GM19035 (cell line): ENCODE measurements at regions not wholly inside any gene's neighbourhood (a gene's known extent, or its start where the extent isn't known, plus 50 kb on each side); places are given as distances from the start of the nearest gene placed in this dataset.

Experiments used
- ATAC-seq: cut with Tn5 transposase; IDR thresholded peaks from one replicate; pipeline ENCODE4 v1.9.1; 2021; ENCODE audit not compliant: unreplicated experiment

DNA sequence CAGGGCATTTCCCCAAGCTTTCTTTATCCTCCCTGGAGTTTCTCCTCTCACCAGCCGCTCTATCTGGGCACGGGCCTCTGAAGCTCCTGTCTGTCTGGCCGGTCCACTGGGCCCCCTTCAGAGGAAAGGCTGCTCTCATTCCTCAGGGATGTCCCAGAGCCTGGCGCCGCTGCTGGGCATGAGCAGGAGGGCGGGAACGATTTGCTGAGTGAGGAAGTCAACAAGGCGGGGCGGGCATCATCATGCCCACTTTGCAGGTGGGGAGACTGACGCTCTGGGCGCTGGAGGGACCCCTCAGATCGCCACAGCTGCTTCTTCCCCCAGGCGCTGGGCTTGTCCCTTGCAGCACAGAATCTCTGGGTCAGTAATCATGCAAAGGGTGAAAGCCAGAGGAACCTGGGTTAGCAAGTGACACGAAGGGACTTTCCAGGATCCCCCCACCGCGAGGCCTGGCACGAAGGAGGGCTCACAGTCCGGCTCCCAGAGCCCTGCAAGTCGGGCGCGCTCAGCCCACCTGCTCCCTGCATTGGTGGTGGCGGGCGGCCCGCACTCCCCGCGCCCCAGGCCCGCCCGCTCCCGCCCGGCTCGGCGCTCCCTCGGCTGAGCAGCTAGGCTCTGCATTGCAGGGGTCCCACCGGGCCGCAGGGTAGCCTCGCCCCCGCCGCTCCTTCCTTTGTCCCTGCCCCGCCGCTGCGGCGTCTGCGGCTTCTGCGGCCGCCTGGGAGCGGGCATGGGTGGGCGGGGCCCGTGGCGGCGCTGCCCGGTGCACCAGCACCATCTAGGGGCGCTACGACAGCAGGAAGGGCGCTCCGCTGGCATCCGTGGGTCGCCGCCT lies 157.8 kb downstream of the CYRIA start:
- no peak for ATAC-seq

GRCh38 chr2:16506366-16506765 lies 159.3 kb downstream of the CYRIA start:
- ATAC-seq: no peak

DNA sequence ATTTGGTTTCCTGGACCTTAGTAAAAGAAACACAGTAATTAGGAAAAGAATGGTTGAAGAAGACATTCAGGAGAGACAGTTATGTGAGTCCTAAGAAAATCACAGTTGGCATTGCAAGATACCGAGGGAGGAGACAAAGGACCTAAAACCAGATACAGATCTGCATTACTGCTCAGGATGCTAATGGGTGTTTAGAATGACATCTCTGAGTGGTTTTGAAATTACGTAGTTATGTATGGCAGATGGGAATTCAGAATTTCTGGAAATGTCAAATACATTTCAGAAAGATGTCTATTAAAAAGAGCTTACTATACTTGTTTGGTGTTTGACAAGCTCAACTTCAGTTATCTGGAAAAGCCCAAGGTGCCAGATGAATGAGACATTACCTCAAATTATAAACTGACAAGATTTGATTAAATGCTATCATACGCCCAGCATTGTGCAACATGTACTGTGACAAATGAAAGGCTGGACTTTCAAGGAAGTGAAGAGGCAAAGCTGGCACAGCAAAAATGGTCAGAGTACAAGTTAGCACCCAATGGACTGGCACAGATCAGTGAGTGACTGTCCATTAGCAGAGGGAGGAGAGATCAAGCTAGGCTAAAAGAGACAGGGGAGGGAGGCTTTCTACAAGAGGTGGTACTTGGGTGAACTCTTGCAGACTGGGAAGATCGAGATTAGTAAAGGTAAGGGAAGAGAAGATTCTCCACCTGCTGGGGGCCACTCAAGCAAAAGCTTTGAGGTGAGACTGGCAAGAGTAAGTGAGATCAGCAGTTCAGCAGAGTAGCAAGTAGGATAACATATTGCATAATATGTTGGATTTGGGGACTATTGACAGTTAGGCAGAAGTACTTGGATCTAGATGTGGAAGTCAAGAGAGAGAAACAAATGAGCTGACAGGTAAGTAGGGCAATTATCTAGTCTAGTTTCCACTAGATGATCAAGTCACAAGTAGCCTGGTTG lies 168.9 kb downstream of the CYRIA start:
- ATAC-seq: no peak

- ATAC-seq: no peak
Measured at GRCh38 chr2:16495509-16496208, 170.0 kb downstream of the CYRIA start.

GRCh38 chr2:16494836-16495508 lies 170.7 kb downstream of the CYRIA start:
- no peak for ATAC-seq

DNA sequence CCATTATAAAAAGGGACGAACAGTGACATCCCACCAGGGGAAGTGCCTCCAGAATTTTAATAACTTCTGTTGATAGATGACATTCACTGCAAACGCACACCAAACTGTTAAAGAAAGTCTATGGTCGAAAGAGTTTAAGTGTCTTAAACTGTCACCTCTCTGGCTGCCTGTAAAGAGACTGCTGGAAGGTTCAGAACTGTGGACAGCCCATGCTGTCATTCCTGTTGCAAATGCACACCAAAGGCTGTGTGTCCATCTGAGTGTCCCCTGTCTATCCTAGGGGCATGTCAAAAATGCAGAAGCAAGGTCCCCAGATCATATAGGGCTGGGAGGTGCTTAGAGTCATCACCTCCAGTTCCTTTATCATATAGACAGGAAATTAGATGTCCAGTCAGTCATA lies 171.8 kb downstream of the CYRIA start:
- no peak for ATAC-seq

DNA sequence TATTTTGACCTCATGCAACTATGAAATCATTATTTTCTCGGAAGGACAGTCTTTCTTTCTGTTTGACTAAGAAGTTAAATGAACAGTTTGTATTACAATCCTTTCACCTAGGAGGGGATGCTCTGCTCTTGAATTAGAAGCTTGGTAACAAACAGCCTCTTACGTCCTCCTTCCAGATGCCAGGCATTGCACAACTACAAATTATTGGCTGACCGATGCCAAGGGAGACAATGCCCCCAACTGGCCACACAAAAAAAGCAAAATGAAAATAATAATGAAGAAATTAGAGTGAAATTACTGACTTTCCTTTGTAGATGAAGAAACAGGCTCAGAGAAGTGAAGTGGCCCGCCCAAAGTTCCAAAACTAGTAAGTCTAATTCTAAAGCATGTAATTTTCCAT lies 177.9 kb downstream of the CYRIA start:
- ATAC-seq: no peak

DNA sequence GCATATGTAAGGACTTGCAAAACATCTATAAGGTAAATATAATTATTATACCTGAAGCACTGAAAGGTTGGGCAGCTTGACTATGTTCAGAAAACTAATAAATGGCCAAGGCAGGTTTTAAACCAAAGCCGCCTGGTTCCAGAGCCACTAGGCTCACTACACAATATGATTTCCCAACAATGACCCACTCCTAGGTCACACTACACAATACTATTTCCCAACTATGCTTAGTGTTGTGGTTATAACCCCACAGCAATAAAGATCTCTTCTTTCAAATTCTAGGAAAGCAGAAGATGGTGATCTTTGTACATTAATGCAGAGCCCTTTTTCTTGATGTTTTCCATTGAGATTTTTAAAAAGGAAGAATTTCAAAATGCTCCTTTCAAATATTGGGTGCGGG lies 180.4 kb downstream of the CYRIA start:
- ATAC-seq: no peak

- ATAC-seq: no peak
Measured at GRCh38 chr2:16482460-16482859, 183.2 kb downstream of the CYRIA start.

- no peak for ATAC-seq
Measured at GRCh38 chr2:16481351-16481750, 184.3 kb downstream of the CYRIA start.

GRCh38 chr2:16479721-16480120 lies 185.9 kb downstream of the CYRIA start:
- no peak for ATAC-seq

- no peak for ATAC-seq
Measured at GRCh38 chr2:16478434-16479210, 187.0 kb downstream of the CYRIA start.

DNA sequence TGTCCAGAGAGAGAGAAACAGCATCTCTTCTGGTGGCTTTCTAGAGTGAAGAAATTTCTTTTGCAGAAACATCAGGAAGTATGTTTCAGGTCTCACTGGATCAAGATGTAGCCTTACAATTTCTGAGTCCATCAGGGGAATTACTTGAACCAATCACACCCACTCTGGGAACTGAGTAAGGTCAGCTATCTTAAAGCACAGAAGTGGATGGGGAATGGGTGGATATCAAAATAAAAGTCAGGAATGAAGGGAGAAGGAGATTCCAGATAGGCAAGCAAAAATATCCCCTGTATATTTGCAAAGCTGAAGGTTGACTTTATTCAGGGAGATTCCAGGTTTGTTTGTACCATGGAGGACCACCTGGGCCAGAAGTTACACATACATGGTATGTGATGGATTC lies 188.0 kb downstream of the CYRIA start:
- ATAC-seq: no peak

- ATAC-seq: no peak
Measured at GRCh38 chr2:16476866-16477265, 188.8 kb downstream of the CYRIA start.

- no peak for ATAC-seq
Measured at GRCh38 chr2:16475986-16476567, 189.6 kb downstream of the CYRIA start.

DNA sequence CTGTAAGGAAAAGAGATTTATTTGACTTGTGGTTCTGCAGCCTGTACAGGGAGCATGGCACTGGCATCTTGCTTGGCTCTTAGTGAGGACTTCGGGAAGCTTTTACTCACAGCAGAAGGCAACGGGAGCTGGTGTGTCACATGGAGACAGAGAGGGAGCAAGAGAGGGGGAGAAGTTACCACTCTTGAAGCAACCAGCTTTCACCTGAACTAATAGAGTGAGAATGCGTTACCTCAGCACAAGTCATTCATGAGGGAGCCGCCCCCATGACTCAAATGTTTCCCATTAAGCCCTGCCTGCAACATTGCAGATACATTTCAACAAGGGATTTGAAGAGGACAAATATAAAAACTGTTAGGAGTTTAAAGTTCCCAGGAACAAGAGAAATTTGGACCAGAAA lies 190.0 kb downstream of the CYRIA start:
- ATAC-seq: no peak

DNA sequence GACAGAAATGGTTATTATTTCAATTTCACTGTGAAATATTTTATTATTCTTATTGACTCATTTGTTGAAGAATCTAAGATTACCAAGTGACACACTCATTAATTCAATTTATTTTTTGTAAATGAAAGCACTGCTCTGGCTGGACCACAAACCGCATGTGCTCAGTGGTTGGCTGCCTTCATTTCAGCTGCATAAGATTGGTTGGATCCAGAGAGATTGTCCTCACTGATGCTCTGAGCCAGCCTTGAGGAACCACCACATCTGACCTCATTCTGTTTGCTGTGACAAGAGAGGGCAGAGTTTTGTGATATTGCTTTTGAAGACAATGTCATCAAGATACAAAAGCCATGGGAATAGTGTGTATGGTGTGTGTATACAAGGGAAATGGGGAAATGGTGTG lies 192.1 kb downstream of the CYRIA start:
- no peak for ATAC-seq

DNA sequence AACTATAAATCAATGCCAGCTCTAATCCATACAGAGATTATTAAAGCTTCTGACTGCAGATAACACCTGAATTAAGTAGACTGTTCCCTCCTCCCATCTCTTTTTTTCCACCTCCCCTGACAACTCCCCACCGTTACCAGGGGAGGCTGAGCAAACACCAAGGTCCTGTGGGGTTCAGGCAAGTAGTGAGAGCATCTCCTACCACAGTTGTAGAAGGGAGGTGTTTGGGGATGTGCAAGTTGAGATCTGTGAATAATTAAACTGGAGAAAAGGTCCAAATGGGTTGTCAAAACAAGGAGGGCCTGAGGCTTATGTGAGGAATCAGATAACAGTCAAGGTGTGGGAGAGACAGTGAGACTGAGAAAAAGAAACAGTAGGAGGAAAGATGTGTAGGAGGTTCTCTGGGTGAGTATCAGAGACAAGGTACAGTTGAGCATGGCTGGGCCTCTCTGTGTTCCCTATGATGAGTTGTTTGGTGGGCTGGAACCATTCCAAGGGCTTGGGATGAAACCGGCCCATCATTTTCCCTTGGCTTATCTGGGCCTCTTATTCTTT lies 194.6 kb downstream of the CYRIA start:
- ATAC-seq: no peak

- ATAC-seq: no peak
Measured at GRCh38 chr2:16466821-16467151, 198.8 kb downstream of the CYRIA start.
